ENCODE measurements at regions not wholly inside any gene's neighbourhood (a gene's known extent, or its start where the extent isn't known, plus 50 kb on each side); places are given as distances from the start of the nearest gene placed in this dataset.
A peak's percentile ranks its signal among the peaks of the same experiment; 100 is the strongest.

DNA sequence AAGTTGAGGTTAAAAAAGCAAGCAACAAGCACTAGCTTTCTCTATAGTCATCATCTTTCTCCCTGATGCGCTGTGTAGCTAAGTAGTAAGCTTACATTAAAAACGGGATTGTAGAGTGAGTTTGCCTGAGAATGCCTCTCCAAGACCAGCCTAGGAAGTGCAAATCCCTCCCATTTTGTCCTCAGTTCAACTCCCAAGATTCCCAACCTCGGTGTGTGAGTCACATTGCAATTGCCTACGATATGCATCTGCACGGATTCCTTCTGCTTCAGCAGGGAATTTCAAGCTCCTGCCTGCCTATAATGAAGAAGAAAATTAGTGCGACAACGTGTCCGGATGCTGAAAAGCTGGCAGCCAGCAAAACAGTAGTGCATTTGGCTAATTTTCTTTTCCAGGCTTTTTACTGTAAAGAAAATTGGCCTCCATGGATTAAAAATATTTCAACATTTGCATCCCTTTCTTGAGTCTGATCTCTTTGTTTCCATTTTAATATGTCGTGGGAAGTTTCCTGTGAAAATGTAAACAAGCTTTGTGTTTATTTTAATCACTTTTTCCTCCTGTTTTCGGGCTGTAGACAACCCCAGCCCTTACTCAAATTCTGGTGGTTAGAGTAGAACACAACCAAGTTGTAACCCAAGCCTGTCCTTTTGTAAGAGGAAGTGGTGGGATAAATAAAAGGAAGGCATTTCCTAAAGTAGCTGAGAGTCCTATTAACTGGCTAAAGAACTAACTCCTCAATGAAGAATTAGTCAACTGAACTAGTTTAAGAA is 58.4 kb upstream of the TET2 start:
- TF ChIP-seq, protein P1, sequence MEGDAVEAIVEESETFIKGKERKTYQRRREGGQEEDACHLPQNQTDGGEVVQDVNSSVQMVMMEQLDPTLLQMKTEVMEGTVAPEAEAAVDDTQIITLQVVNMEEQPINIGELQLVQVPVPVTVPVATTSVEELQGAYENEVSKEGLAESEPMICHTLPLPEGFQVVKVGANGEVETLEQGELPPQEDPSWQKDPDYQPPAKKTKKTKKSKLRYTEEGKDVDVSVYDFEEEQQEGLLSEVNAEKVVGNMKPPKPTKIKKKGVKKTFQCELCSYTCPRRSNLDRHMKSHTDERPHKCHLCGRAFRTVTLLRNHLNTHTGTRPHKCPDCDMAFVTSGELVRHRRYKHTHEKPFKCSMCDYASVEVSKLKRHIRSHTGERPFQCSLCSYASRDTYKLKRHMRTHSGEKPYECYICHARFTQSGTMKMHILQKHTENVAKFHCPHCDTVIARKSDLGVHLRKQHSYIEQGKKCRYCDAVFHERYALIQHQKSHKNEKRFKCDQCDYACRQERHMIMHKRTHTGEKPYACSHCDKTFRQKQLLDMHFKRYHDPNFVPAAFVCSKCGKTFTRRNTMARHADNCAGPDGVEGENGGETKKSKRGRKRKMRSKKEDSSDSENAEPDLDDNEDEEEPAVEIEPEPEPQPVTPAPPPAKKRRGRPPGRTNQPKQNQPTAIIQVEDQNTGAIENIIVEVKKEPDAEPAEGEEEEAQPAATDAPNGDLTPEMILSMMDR (IDR thresholded peaks at IDR 0.05): no peak
- TF ChIP-seq POLR2AphosphoS5 (IDR thresholded peaks at IDR 0.05) (peak in 1 of 2 donors; percentile 21), EP300 (IDR thresholded peaks at IDR 0.05) (no peak)
- no peaks in the 10 kb centered on the region for H3K27me3 ChIP-seq
- peaks cover 0 to 13% (median 10%) of the 10 kb centered on the region in 4 donors for H3K4me1 ChIP-seq
- no peaks in the 10 kb centered on the region for H3K9me3 ChIP-seq
- H3K27ac ChIP-seq (replicated peaks in 1 of 4): no peak overlapping the region
- WGBS: 18% methylated on average over 10 of the region's 10 CpGs
- H3K36me3 ChIP-seq: no peaks in the 10 kb centered on the region
- no peak for DNase-seq (ENCODE audit: extremely low spot score)
- intact Hi-C loops (cut with DNase I): no loop called here
- peak overlapping the region in 1 of 4 donors; percentile 10 for H3K4me3 ChIP-seq

DNA sequence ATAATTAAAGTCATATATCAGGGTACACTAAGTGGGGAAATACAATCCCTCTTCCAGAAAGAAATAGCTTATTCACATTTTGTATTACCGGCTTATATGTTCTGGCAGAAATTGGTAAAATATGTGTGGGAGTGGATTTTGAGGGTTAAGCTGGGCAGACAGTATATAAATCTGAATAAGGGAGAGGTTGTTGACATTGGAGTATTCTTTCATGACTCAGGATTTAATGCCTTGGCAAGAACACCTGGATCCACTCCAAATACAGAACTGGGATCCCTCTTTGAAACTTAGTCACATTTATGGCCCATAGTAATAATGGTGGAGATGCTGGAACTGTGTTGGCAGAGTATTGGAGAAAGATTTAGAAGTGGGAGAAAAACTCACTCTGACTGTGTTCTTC is 54.3 kb upstream of the TET2 start:
- Histone ChIP-seq H3K4me1 (peaks cover 0 to 13% (median 10%) of the 10 kb centered on the region in 4 donors), H3K4me3 (no peak overlapping the region), H3K27me3 (no peaks in the 10 kb centered on the region), H3K9me3 (no peaks in the 10 kb centered on the region), H3K27ac (replicated peaks in 1 of 4) (no peak overlapping the region), H3K36me3 (no peaks in the 10 kb centered on the region)
- TF ChIP-seq POLR2A (IDR thresholded peaks at IDR 0.05; ENCODE audit: low read depth) (no peak), POLR2AphosphoS5 (IDR thresholded peaks at IDR 0.05) (no peak), EP300 (IDR thresholded peaks at IDR 0.05) (no peak)
- TF ChIP-seq, protein P1 (IDR thresholded peaks at IDR 0.05): no peak
- intact Hi-C loops (cut with DNase I): no loop called here
- WGBS: 64% methylated on average over 1 of the region's 1 CpG
- no peak for DNase-seq (ENCODE audit: extremely low spot score)

DNA sequence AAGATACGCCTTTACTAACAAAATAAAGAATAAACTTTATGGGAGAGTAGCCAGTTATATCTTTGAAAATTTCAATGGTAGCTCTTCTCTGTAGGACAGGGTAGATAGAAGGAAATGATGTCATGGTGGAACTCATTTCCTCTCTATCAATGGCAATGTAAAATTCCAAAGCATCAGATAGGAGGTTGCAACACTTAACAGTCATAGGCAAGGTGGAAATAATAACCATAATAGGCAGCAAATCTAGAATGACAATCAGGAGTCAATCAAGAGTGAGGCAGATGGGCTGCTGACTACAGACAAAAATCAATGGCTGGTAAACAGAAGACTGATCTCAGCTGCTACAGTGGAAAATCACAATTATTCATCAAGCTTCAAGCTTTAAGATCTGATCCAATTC is 53.9 kb upstream of the TET2 start:
- Histone ChIP-seq H3K36me3 (no peaks in the 10 kb centered on the region), H3K27me3 (no peaks in the 10 kb centered on the region), H3K4me1 (peaks cover 0 to 9% (median 7%) of the 10 kb centered on the region in 4 donors), H3K4me3 (no peak overlapping the region), H3K9me3 (no peaks in the 10 kb centered on the region), H3K27ac (replicated peaks in 1 of 4) (no peak overlapping the region)
- WGBS: 81% methylated on average over 1 of the region's 1 CpG
- TF ChIP-seq, protein P1 (IDR thresholded peaks at IDR 0.05): no peak
- DNase-seq (ENCODE audit: extremely low spot score): no peak
- intact Hi-C loops (cut with DNase I): no loop called here

DNA sequence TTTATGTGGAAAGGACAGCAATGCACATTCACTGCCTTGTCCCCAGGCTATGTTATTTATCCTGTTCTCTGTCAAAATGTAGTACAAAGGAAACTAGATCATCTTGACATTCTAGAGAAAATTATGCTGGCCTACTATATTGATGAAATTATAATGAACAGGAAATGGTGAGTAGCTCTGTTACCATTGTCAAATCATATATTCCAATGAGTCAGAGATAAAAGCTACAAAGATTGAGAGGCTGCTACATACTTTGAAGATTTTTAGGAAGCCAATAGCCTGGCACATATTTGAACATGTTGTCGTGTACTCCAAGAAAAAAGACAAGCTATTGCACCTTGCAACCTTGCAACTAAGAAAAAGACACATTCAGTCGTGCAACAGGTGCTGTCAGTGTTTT is 52.7 kb upstream of the TET2 start:
- intact Hi-C loops (cut with DNase I): no loop called here
- no peak overlapping the region for H3K4me3 ChIP-seq
- 64% methylated on average over 2 of the region's 2 CpGs for WGBS
- H3K4me1 ChIP-seq: no peaks in the 10 kb centered on the region
- H3K9me3 ChIP-seq: no peaks in the 10 kb centered on the region
- no peaks in the 10 kb centered on the region for H3K36me3 ChIP-seq
- DNase-seq (ENCODE audit: extremely low spot score): no peak
- no peak overlapping the region for H3K27ac ChIP-seq (replicated peaks in 1 of 4)
- TF ChIP-seq POLR2A (IDR thresholded peaks at IDR 0.05; ENCODE audit: low read depth): no peak
- TF ChIP-seq, protein P1 (IDR thresholded peaks at IDR 0.05): no peak
- no peak for TF ChIP-seq POLR2AphosphoS5 (IDR thresholded peaks at IDR 0.05)
- TF ChIP-seq EP300 (IDR thresholded peaks at IDR 0.05): no peak
- H3K27me3 ChIP-seq: no peaks in the 10 kb centered on the region

Small RNAs in the stretch of these regions (small RNA-seq; reads per million reads assigned to genes)
- gene AC096577.2 (0 reads per million in 3 donors), gene RNU6-351P (0 reads per million in 3 donors)

Measured in esophagus muscularis mucosa (tissue), 4 donors.